AG20443 (cell line): ENCODE measurements at regions not wholly inside any gene's neighbourhood (a gene's known extent, or its start where the extent isn't known, plus 50 kb on each side); places are given as distances from the start of the nearest gene placed in this dataset.

Experiments
- DNase-seq: peaks from one replicate; pipeline ENCODE4 v3.0.0; 2012; ENCODE audit warnings: low spot score, mixed read lengths

DNA sequence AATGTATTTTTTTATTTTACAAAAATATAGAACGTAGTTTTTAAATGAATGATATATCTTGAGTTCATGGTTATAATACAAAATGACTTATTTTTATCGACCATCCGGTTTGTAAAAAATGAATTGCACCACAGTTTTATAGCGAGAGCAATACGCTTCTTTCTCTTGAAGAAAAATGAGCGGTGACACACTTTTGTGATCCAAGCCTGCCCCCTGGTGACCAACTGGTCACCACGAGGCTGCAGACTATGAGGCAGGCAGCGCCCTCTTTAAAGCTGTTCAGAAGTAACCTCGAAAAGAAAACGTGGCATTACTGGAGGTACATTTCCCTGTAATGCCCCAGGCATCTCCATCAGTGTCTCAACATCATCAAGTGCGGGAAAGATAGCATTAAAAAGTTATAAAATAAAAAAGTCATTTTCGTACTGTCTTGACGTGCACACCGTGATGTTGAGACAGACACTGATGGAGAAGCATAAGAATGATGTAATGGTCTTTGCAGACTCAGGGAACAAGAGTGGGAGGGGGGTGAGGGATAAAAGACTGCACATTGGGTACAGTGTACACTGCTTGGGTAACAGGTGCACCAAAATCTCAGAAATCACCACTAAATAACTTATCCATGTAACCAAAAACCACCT lies 734.2 kb upstream of the ADAMTS5 start:
- DNase-seq, result peak; percentile 79

DNA sequence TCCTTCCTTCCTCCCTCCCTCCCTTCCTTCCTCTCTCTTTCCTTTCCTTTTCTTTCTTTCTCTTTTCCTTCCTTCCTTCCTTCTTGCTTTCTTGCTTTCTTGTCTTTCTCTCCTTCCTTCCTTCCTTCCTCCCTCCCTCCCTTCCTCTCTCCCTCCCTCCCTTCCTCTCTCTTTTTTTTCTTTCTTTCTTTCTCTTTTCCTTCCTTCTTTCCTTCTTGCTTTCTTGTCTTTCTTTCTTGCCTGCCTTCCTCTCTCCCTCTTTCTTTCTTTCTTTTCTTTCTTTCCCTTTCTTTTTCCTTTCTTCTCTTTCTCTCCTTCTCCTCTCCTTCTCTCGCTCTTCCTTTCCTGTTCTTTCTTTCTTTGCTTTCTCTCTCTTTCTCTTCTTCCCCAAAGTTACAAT lies 728.4 kb upstream of the ADAMTS5 start:
- no peak for DNase-seq

- no peak for DNase-seq
Observed at GRCh38 chr21:27694667-27695066, 727.8 kb upstream of the ADAMTS5 start.

GRCh38 chr21:27693376-27693775 lies 726.5 kb upstream of the ADAMTS5 start:
- DNase-seq, result peak; percentile 76

DNA sequence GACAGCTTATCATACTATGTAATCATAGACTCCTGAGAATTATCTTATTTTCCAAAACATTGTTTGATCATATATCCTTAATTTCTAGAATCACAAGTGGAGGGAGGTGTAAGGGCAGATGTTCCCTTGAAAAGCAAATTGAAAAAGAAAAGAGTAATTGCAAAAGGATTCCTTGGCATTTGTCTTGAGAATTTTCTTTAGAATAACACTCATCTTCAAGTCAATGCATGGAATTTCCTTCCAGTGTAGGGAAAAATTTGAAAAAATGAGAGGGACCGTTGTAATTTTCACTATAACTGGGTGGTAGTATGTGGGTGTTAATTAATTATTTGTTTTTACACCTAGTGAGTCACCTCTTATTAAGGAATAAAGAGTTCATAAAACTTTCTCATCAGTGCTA lies 724.6 kb upstream of the ADAMTS5 start:
- DNase-seq, result no peak

- DNase-seq, result no peak
Observed at GRCh38 chr21:27691006-27691405, 724.1 kb upstream of the ADAMTS5 start.

DNA sequence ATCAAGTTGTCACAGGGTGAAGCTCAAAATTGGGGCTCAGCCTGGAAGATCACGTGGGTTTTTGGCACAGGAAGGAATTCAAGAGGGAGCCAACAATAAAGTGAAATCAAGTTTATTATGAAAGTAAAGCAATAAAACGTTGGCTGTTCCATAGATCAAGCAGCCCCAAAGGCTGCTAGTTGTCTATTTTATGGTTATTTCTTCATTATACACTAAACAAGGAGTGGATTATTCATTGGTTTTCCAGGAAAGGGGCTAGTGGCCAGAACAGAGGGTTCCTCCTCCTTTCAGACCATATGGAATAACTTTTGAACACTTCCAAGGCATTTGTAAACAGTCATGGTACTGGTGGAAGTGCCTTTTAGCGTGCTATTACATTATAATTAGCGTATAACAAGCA lies 723.5 kb upstream of the ADAMTS5 start:
- no peak for DNase-seq

- no peak for DNase-seq
Observed at GRCh38 chr21:27688773-27689172, 721.9 kb upstream of the ADAMTS5 start.

- DNase-seq, result no peak
Observed at GRCh38 chr21:27683292-27683691, 716.4 kb upstream of the ADAMTS5 start.

DNA sequence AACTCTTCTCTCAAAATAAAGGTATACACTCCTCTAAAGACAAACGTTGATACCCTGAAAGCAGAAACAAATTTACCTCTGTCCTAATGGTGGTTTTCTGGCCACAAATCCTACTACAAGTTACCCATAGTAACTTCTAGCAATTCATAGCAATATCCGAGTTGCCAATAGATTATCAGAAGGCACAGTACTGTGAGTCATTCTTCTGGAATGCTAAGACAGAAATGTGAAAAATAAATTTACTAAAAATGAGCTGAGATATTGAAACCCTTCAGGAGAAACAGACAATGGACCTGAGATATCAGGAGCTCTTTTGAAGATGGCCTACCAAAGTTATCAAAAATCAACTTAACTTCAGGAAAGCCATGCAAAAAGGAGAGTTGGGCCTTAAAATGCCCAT lies 715.0 kb upstream of the ADAMTS5 start:
- peak; percentile 13 for DNase-seq

GRCh38 chr21:27681038-27681437 lies 714.1 kb upstream of the ADAMTS5 start:
- DNase-seq, result no peak

- DNase-seq, result no peak
Observed at GRCh38 chr21:27680181-27680580, 713.3 kb upstream of the ADAMTS5 start.

GRCh38 chr21:27678511-27678910 lies 711.6 kb upstream of the ADAMTS5 start:
- DNase-seq, result no peak

DNA sequence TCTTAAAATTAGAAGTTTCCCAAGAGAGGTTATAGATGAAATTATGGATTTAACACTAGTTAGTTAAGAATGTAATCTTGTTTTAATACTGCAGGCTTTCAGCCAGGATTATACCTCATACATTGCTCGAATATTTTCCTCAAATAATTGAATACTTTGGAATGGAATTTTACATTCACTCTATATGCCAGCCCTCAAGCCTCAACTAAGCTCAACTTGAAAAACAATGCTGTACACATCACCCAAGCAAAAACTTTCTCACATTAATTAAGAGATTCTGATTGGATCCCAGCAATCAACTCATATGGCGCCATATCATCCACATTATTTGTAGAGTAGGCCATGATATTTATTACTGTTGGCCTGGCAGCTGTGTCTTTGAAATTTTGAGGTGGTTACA lies 710.7 kb upstream of the ADAMTS5 start:
- DNase-seq, result no peak

- no peak for DNase-seq
Observed at GRCh38 chr21:27675306-27675705, 708.4 kb upstream of the ADAMTS5 start.

- DNase-seq, result peak; percentile 83
Observed at GRCh38 chr21:27674041-27674615, 707.2 kb upstream of the ADAMTS5 start.

DNA sequence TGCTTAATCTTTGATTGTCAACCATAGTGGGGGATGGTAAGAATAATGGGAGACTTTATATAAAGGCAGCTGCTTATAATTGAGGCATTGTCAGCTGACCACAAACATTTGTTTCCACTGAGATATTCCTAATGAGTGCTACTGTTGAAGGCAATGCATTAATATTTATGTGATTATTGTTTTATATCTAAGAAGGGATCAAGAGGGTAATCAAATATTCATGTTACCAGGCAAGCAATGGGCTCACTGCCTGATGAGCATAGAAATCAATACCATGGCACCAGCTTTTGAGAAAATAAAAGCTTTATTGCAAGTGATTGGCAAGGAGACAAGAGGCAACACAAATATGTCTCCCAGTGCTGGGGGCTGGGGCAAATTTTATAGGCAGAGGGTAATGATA lies 706.7 kb upstream of the ADAMTS5 start:
- DNase-seq, result no peak

GRCh38 chr21:27671207-27671606 lies 704.3 kb upstream of the ADAMTS5 start:
- DNase-seq, result no peak

DNA sequence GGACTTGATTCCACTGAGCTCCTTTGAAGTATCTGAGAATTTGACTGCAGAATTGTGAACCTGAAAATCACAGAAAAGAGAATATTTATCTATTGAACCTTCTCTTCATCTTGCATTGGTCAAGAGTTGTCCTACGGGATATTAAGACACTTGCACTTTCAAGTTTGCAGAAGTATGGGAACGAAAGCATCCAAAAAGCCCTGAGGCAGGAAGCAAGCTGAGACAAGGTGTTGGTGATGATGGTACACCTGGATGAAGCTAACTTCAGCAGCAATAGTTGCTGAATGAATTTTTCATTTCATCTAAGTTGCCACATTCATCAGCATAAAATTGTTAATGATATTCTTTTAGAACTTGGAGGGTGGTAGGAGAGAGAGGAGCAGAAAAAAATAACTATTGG lies 686.6 kb upstream of the ADAMTS5 start:
- DNase-seq, result no peak

DNA sequence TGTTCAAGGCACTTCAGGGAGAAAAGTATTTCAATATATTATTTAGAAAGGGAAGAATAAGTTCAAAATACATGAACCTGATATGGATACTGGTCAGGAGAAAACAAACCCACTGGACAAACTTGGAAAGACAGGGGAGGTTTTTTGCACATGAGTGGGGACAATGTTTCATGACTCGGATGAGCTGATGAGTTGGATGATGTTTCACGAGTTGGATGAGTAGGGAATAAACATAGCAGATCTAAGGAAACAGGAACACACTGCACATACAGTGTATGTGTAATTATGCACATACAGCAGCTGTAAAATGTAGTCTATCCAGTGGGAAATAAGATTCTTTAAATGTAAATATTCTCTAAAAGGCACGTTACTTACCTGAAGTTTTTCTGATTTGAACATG lies 682.9 kb upstream of the ADAMTS5 start:
- DNase-seq, result no peak

- DNase-seq, result peak; percentile 67
Observed at GRCh38 chr21:27649323-27649722, 682.4 kb upstream of the ADAMTS5 start.

GRCh38 chr21:27648560-27648959 lies 681.7 kb upstream of the ADAMTS5 start:
- peak; percentile 76 for DNase-seq

- no peak for DNase-seq
Observed at GRCh38 chr21:27647921-27648320, 681.0 kb upstream of the ADAMTS5 start.

- DNase-seq, result no peak
Observed at GRCh38 chr21:27647401-27647800, 680.5 kb upstream of the ADAMTS5 start.
